Thyroid gland (tissue), 4 donors: ENCODE measurements at regions not wholly inside any gene's neighbourhood (a gene's known extent, or its start where the extent isn't known, plus 50 kb on each side); places are given as distances from the start of the nearest gene placed in this dataset.

Experiments used
- POLR2A ChIP-seq, 2 donors: fragments of 450-650 bp; IDR thresholded peaks; one replicate each; pipeline ENCODE4 v1.6.1; 2017; ENCODE audit warnings: antibody characterized with exemption in 2 of 2, mild to moderate bottlenecking in 2 of 2, moderate library complexity in 1 of 2
- TF ChIP-seq, protein P1 (sequence below), 6 experiments: fragments of 200-600 bp in 3 of 6; fragments of 450-650 bp in 3 of 6; sonication (generic) in 3 of 6; IDR thresholded peaks; one replicate each; pipeline ENCODE4 v1.5.1; 2016 to 2019; ENCODE audit warnings: antibody characterized with exemption in 6 of 6, mild to moderate bottlenecking in 2 of 6, inconsistent platforms in 1 of 6, moderate library complexity in 1 of 6

DNA sequence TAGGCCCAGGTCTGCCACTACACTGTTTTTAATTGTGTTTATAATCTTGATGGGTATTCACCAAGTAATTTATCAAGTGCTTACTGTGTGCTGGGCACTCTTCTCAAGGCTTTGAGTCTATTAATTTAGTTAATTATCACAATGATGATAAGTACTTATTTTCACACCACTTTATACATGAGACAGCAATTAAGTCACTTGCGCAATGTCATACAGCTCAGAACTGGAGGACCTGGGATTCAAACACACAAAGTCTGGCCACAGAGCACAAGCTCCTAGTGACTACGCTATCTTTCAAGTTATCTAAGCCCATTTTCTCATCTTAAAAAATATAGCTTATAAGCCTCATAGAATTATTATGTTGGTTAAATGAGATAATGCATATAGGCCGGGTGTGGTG is 85.0 kb downstream of the LLPH start:
- TF ChIP-seq, protein P1, sequence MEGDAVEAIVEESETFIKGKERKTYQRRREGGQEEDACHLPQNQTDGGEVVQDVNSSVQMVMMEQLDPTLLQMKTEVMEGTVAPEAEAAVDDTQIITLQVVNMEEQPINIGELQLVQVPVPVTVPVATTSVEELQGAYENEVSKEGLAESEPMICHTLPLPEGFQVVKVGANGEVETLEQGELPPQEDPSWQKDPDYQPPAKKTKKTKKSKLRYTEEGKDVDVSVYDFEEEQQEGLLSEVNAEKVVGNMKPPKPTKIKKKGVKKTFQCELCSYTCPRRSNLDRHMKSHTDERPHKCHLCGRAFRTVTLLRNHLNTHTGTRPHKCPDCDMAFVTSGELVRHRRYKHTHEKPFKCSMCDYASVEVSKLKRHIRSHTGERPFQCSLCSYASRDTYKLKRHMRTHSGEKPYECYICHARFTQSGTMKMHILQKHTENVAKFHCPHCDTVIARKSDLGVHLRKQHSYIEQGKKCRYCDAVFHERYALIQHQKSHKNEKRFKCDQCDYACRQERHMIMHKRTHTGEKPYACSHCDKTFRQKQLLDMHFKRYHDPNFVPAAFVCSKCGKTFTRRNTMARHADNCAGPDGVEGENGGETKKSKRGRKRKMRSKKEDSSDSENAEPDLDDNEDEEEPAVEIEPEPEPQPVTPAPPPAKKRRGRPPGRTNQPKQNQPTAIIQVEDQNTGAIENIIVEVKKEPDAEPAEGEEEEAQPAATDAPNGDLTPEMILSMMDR (IDR thresholded peaks at IDR 0.05), result no peak
- no peak for TF ChIP-seq POLR2A (IDR thresholded peaks at IDR 0.05)
